ENCODE measurements at regions not wholly inside any gene's neighbourhood (a gene's known extent, or its start where the extent isn't known, plus 50 kb on each side); places are given as distances from the start of the nearest gene placed in this dataset.

- no peaks in the 10 kb centered on the region for H3K79me2 ChIP-seq (ENCODE audit: control insufficient read depth in 1 of 2, insufficient read depth in 2 of 2, low read length in 2 of 2)
- H3K4ac ChIP-seq (replicated peaks; ENCODE audit: insufficient read length, low read depth, low read length), result no peak overlapping the region
- no peak overlapping the region for H3K14ac ChIP-seq (ENCODE audit: insufficient read length)
- ChIA-PET CTCF (ENCODE audit: partially characterized antibody) (interaction anchor here (1.3 kb wide), 1 partner anchor 156 kb away, joined by 3 read pairs; no protein-coding TSS in a partner anchor), POLR2A (ENCODE audit: partially characterized antibody) (interaction anchor here (0.6 kb wide), 1 partner anchor 54 kb away, joined by 3 read pairs; no protein-coding TSS in a partner anchor)
- peaks cover 0 to 4% (median 0%) of the 10 kb centered on the region in 4 experiments; a peak in 2 of 8 replicates for H3K36me3 ChIP-seq (ENCODE audit: control insufficient read depth in 2 of 4, insufficient read depth in 4 of 4, low read length in 3 of 4)
- no peak overlapping the region for H2AK5ac ChIP-seq (ENCODE audit: low read depth, low read length)
- H3K27ac ChIP-seq (ENCODE audit: low read depth, low read length), result no peak overlapping the region
- no peak overlapping the region for H4K5ac ChIP-seq (ENCODE audit: insufficient read length, low read depth, low read length)
- H4K20me1 ChIP-seq (replicated peaks in 1 of 2; ENCODE audit: control insufficient read depth in 1 of 2, insufficient read depth in 2 of 2, low read length in 2 of 2), result no peaks in the 10 kb centered on the region
- peaks cover 3 to 10% of the 10 kb centered on the region in 2 experiments; a peak in 2 of 4 replicates for H3K9me3 ChIP-seq (ENCODE audit: insufficient read depth in 2 of 2, low read depth in 1 of 2, low read length in 1 of 2)
- H3K23me2 ChIP-seq (ENCODE audit: low read depth, low read length), result no peaks in the 10 kb centered on the region
- H4K91ac ChIP-seq (replicated peaks; ENCODE audit: insufficient read length, low read length), result no peak overlapping the region
- DNase-seq (ENCODE audit: low read depth in 1 of 2, low spot score in 2 of 2) (peak in 1 of 2 experiments; percentile 10), FAIRE-seq (no peak)
- H3K18ac ChIP-seq (ENCODE audit: extremely low read depth, low read length), result no peak overlapping the region
- H3K27me3 ChIP-seq (replicated peaks in 1 of 4; ENCODE audit: control insufficient read depth in 3 of 4, extremely low read depth in 1 of 4, insufficient read depth in 3 of 4, low read length in 3 of 4), result no peaks in the 10 kb centered on the region
- no peak overlapping the region for H3K9ac ChIP-seq (replicated peaks in 1 of 4; ENCODE audit: extremely low read depth in 1 of 4, low read depth in 3 of 4, low read length in 3 of 4)
- H3K56ac ChIP-seq (replicated peaks; ENCODE audit: insufficient read length, low read depth, low read length), result no peak overlapping the region
- no peak overlapping the region for H3K23ac ChIP-seq (ENCODE audit: insufficient read length)
- H3K4me3 ChIP-seq (ENCODE audit: extremely low read depth in 1 of 4, insufficient read depth in 2 of 4, low read depth in 3 of 4, low read length in 4 of 4), result no peak overlapping the region
- no peak overlapping the region for H4K8ac ChIP-seq (ENCODE audit: extremely low read depth, insufficient read depth, low read length)
- H3K4me2 ChIP-seq (ENCODE audit: insufficient read depth in 1 of 2, low read depth in 2 of 2, low read length in 2 of 2), result no peak overlapping the region
- H2BK120ac ChIP-seq (replicated peaks; ENCODE audit: low read depth, low read length), result no peak overlapping the region
- H2BK5ac ChIP-seq (ENCODE audit: low read depth, low read length), result no peak overlapping the region
- H3K79me1 ChIP-seq (ENCODE audit: low read depth, low read length), result no peaks in the 10 kb centered on the region
- peaks cover 0 to 2% (median 0%) of the 10 kb centered on the region in 4 experiments; a peak in 1 of 7 replicates for H3K4me1 ChIP-seq (replicated peaks in 1 of 4; ENCODE audit: control insufficient read depth in 3 of 4, insufficient read depth in 4 of 4, low read length in 3 of 4)
- TF ChIP-seq BRCA1 (IDR thresholded peaks at IDR 0.05; ENCODE audit: low read depth, low read length) (no peak), SIX5 (IDR thresholded peaks at IDR 0.05; ENCODE audit: low read depth, low read length) (no peak), JUN (IDR thresholded peaks at IDR 0.05; ENCODE audit: low read depth, low read length) (no peak), MAFK (IDR thresholded peaks at IDR 0.05; ENCODE audit: low read depth, low read length) (no peak)
- no peak overlapping the region for H2BK12ac ChIP-seq (ENCODE audit: low read depth, low read length)
- H2BK15ac ChIP-seq (ENCODE audit: low read length), result no peak overlapping the region
- H2AFZ ChIP-seq (ENCODE audit: low read length), result no peak overlapping the region
- no peak overlapping the region for H2BK20ac ChIP-seq (ENCODE audit: low read length)
Observed at GRCh38 chr13:99760456-99760855, 211.1 kb downstream of the ZIC5 start.

Measured in H1 (cell line).